ENCODE measurements at regions not wholly inside any gene's neighbourhood (a gene's known extent, or its start where the extent isn't known, plus 50 kb on each side); places are given as distances from the start of the nearest gene placed in this dataset.
A peak's percentile ranks its signal among the peaks of the same experiment; 100 is the strongest.
"Not testable (repeated sequence)": the region's sequence is repeated elsewhere in the genome, so short reads cannot be mapped to it uniquely, and the experiment has no call there.

DNA sequence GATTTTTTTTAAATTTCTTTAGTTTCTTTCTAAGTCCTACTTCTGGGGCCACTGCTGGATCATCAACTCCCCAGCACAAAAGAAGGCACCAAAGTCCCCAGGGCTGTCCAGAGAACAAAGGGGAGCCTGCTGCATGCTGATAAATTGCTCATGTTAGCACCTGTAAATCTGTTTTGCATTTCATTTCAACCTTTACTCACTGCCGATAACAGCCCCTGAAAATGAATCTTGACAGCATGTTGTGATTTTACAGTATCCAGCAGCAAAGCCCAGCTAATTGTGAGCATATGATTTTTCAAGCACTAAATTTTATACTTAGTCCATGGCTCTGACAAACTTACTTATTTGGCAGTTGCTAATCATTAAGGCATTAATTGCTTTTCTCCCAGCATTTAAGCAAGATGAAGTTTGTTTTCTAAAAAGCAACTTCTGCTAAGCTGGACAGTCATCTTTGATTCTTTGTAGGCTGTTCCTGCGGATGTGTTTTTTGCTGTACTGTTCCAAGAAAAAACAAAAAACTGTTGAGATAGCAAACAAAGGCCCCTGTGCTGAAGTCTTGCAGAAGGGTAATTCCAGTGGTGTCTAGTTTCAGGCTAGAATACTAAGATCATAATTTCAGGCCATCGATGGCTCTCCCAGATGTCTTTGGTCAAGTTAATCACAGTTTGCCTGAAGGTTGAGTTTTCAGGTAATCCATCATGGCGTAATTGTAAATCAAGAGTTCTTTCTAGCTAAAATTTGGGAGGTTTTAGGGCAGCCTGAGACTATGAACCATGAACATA is 73.1 kb upstream of the GAS1 start:
- H3K27me3 Mint-ChIP-seq: peaks cover 17% of the 10 kb centered on the region
- DNase-seq (no peak), ATAC-seq (no peak)
- intact Hi-C loops (cut with DNase I, micrococcal nuclease): no loop called here
- POLR2A ChIA-PET: interaction anchor here (0.7 kb wide), 1 partner anchor 61 kb away, joined by 10 read pairs; no protein-coding TSS in a partner anchor
- H3K4me1 Mint-ChIP-seq: no peaks in the 10 kb centered on the region
- H3K27ac Mint-ChIP-seq: no peak overlapping the region
- H3K36me3 Mint-ChIP-seq (ENCODE audit: low read depth): no peaks in the 10 kb centered on the region
- no peaks in the 10 kb centered on the region for H3K9me3 Mint-ChIP-seq (ENCODE audit: low read depth)
- H3K4me3 Mint-ChIP-seq: no peak overlapping the region
- CTCF ChIA-PET: no interaction called here

DNA sequence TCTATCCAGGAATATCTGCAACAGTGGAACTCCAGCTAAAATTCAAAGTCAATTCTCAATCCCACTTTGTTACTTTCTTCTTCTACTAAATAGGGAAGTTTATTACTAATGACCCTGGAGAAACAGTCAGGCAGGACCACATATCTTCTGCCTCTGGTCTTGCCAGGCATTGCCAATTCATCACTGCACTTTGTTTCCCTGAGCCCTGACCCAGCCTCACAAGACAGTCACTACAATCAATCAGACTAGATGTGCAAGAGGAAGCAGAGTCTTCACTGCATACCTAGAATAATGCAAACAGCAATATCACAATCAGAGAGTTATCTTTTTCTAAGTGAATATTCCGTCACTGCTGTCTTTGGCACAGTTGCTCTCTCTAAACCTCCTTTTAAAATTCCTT is 74.9 kb upstream of the GAS1 start:
- H3K27me3 Mint-ChIP-seq: peaks cover 21% of the 10 kb centered on the region

DNA sequence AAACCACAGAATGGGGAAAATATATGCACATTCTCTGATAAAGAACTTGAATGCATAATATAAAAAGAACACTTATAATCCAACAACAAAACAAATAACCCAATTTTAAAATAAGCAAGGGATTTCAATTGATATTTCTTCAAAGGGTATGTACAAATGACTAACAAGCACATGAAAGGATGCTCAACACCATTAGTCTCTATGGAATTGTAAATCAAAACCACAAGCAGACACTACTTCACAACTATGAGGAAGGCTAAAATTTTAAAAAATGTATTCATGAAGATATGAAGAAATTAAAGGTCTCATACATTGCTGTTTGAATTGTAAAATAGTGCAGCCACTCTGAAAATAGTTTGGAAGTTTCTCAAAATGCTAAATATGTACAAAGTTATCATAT is 78.9 kb upstream of the GAS1 start:
- Mint-ChIP-seq H3K27me3 (peaks cover 16% of the 10 kb centered on the region), H3K36me3 (ENCODE audit: low read depth) (no peaks in the 10 kb centered on the region), H3K4me1 (no peaks in the 10 kb centered on the region), H3K27ac (no peak overlapping the region), H3K9me3 (ENCODE audit: low read depth) (no peaks in the 10 kb centered on the region), H3K4me3 (no peak overlapping the region)
- no peak for DNase-seq
- ATAC-seq: no peak
- CTCF ChIA-PET: no interaction called here
- POLR2A ChIA-PET: no interaction called here
- intact Hi-C loops (cut with DNase I, micrococcal nuclease): no loop called here

More for the DNA sequence above, 74.9 kb upstream of the GAS1 start:
- Mint-ChIP-seq H3K9me3 (ENCODE audit: low read depth) (no peaks in the 10 kb centered on the region), H3K4me1 (no peaks in the 10 kb centered on the region), H3K4me3 (no peak overlapping the region), H3K27ac (no peak overlapping the region), H3K36me3 (ENCODE audit: low read depth) (no peaks in the 10 kb centered on the region)
- ChIA-PET POLR2A (no interaction called here), CTCF (no interaction called here)
- ATAC-seq (no peak), DNase-seq (no peak)
- intact Hi-C loops (cut with DNase I, micrococcal nuclease): no loop called here

DNA sequence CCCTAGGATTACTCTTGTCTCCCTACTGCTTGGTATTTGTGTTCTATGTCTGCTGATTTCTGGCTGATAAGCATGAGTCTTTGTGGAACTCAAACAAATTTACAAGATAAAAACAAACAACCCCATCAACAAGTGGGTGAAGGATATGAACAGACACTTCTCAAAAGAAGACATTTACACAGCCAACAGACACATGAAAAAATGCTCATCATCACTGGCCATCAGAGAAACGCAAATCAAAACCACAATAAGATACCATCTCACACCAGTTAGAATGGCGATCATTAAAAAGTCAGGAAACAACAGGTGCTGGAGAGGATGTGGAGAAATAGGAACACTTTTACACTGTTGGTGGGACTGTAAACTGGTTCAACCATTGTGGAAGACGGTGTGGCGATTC is 81.5 kb upstream of the GAS1 start:
- H3K4me1 Mint-ChIP-seq; H3K36me3 Mint-ChIP-seq (ENCODE audit: low read depth); intact Hi-C loops (cut with DNase I, micrococcal nuclease); POLR2A ChIA-PET; ATAC-seq; H3K9me3 Mint-ChIP-seq (ENCODE audit: low read depth); H3K27ac Mint-ChIP-seq; H3K4me3 Mint-ChIP-seq; CTCF ChIA-PET; DNase-seq: not testable (repeated sequence)
- H3K27me3 Mint-ChIP-seq: peaks cover 16% of the 10 kb centered on the region

DNA sequence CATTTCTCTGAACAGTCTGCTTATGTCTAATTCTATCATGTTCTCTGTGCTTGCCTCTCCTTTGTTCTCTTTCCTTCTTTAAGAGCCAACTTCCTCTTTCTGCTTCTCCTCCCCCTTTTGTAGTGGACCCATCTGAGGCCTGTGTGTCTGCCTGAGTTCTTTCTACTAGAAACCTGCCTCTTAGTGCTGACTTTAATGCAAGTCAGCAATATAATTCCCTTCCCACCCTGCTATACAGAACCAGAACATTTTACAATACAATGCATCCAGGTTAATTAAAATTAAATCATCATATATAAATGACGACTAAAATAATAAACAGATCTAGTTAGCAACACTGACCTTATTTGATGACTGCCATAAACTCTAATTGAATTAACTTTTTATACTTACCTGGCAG is 82.6 kb upstream of the GAS1 start:
- H3K9me3 Mint-ChIP-seq (ENCODE audit: low read depth): no peaks in the 10 kb centered on the region
- no peak overlapping the region for H3K4me3 Mint-ChIP-seq
- H3K36me3 Mint-ChIP-seq (ENCODE audit: low read depth): no peaks in the 10 kb centered on the region
- peaks cover 20% of the 10 kb centered on the region for H3K27me3 Mint-ChIP-seq
- no peaks in the 10 kb centered on the region for H3K4me1 Mint-ChIP-seq
- H3K27ac Mint-ChIP-seq: no peak overlapping the region
- intact Hi-C loops (cut with DNase I, micrococcal nuclease): no loop called here
- CTCF ChIA-PET: no interaction called here
- DNase-seq (no peak), ATAC-seq (no peak)
- POLR2A ChIA-PET: no interaction called here

DNA sequence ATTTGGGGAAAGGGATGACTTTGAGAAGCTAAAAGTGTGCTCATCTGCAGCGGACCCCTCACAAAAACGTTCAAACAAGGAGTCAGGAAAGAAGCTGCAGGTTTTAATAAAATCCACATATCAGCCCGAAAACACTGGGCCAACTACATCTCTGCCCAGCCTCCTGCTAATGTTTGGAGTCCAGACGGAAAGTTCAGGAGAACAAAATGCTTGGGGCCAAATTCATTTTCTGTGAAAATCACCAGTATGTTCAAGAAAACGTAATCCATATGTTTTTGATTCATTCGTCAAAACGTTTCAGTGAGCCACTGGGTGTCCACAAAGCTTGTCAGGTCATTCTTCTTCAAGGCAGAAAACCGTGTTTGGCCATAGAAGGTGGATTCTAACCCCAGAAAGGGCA is 87.5 kb upstream of the GAS1 start:
- H3K36me3 Mint-ChIP-seq (ENCODE audit: low read depth): no peaks in the 10 kb centered on the region
- POLR2A ChIA-PET: no interaction called here

DNA sequence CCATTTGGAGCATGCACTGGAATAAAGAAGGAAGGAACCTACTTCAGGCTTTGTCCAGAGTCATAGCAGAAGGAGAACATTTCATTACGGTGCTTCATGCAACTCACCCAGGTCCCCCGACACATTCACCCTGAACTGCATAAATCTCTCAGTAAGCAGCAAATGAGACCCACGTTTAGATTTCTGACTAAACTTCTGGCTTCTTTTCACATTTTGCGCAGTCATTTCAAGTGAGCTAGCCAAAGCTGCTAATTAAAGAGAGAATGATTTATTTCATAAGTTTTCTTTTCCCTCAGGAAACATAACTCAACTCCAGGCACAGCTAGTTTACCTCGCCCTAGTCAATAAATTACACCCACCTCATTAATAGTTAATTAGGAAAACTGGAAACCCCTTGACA is 88.6 kb upstream of the GAS1 start:
- POLR2A ChIA-PET: no interaction called here
- Mint-ChIP-seq H3K27me3 (peaks cover 14% of the 10 kb centered on the region), H3K9me3 (ENCODE audit: low read depth) (peaks cover 4% of the 10 kb centered on the region), H3K4me3 (no peak overlapping the region), H3K36me3 (ENCODE audit: low read depth) (no peaks in the 10 kb centered on the region), H3K4me1 (peaks cover 9% of the 10 kb centered on the region), H3K27ac (no peak overlapping the region)
- intact Hi-C loops (cut with DNase I, micrococcal nuclease): no loop called here
- no peak for DNase-seq
- ATAC-seq: no peak
- CTCF ChIA-PET: no interaction called here

More for the DNA sequence above, 87.5 kb upstream of the GAS1 start:
- H3K4me3 Mint-ChIP-seq: no peak overlapping the region
- H3K4me1 Mint-ChIP-seq: peaks cover 2% of the 10 kb centered on the region
- DNase-seq (no peak), ATAC-seq (no peak)
- intact Hi-C loops (cut with DNase I, micrococcal nuclease): no loop called here
- no peaks in the 10 kb centered on the region for H3K9me3 Mint-ChIP-seq (ENCODE audit: low read depth)
- CTCF ChIA-PET: no interaction called here
- H3K27me3 Mint-ChIP-seq: peaks cover 11% of the 10 kb centered on the region
- no peak overlapping the region for H3K27ac Mint-ChIP-seq

DNA sequence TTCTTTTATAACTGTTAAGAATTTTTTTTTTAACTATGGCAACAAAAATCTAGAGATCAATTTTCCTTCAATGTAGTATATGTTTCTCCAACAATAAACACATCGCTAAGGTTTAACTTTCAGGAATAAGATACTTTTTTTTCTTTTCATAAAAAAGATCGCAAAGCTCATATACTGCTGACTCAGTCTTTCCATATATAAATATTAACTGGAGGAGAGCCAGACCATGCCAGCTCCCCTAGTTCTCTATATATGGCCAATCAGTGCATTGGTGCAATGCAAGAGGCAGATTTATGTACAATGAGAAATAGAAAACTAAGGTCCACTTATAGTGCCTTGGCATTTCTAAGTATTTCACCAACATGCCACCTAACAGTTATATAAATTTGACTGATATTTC is 89.2 kb upstream of the GAS1 start:
- no peak for ATAC-seq
- intact Hi-C loops (cut with DNase I, micrococcal nuclease): no loop called here
- DNase-seq: no peak
- Mint-ChIP-seq H3K27ac (no peak overlapping the region), H3K9me3 (ENCODE audit: low read depth) (peaks cover 4% of the 10 kb centered on the region), H3K36me3 (ENCODE audit: low read depth) (no peaks in the 10 kb centered on the region), H3K4me3 (no peak overlapping the region), H3K27me3 (peaks cover 17% of the 10 kb centered on the region), H3K4me1 (peaks cover 9% of the 10 kb centered on the region)
- CTCF ChIA-PET: no interaction called here
- POLR2A ChIA-PET: no interaction called here

DNA sequence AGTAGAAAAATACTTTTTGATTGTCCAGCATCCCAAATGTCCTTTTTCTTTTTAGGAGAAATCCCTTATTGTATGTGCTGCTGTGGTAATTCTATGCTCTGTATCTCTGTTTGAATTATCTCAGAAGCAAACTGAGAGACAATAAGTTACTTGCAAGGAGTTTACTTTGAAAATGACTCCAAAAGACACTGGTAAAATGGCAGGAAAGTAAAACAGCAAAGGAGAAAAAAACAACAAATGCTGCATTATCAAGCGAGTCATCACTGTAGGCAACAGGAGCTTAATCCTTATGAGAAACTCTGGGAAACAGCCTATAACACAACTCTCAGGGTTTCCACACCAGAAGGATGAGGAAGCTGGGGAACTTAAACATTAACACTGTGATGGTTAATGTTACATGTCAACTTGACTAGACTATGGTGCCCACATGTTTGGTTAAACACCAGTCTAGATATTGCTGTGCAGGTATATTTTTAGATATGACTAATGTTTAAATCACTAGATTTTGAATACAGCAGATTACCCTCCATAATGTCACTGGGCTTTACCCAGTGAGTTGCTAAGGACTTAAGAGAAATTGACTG is 92.6 kb upstream of the GAS1 start:
- peaks cover 5% of the 10 kb centered on the region for H3K9me3 Mint-ChIP-seq (ENCODE audit: low read depth)
- POLR2A ChIA-PET: no interaction called here
- intact Hi-C loops (cut with DNase I, micrococcal nuclease): loop anchor here in 1 of 2 experiments (10.0 kb wide), 1 partner anchor 65 kb away; no protein-coding TSS in a partner anchor
- DNase-seq (no peak), ATAC-seq (peak; percentile 92)
- H3K4me3 Mint-ChIP-seq: no peak overlapping the region
- H3K27me3 Mint-ChIP-seq: peaks cover 10% of the 10 kb centered on the region
- CTCF ChIA-PET: interaction anchor here (0.7 to 1.1 kb wide), 2 partner anchors 13 to 107 kb away, joined by 3 read pairs; no protein-coding TSS in a partner anchor
- no peaks in the 10 kb centered on the region for H3K36me3 Mint-ChIP-seq (ENCODE audit: low read depth)
- no peak overlapping the region for H3K27ac Mint-ChIP-seq
- peaks cover 9% of the 10 kb centered on the region for H3K4me1 Mint-ChIP-seq

DNA sequence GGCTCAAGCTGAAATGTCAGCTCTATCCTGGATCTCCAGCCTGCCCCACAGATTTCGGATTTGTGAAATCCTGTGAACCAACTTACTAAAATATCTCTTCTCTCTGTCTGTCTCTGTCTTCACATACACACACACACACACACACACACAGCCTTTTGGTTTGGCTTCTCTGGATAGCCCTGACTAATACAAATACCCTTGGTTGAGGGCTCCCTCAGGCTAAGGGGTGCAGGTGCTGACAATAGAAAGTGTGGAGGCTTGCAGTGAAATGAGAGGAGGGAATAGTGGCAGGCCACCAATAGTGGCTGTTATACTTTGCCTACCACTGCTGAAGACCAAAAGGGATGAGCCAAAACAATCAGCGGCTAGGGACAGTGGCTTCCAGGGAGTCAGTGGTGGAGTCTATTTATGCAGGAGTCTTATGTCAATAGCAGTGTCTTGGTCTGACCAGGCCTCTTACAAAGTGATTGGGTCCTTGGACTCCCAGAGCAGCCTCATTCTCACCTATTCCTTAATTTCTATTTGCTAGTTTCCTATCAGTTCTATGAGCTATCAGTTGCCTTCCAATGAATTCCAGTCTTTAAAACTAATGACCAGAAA is 93.2 kb upstream of the GAS1 start:
- H3K9me3 Mint-ChIP-seq (ENCODE audit: low read depth): peaks cover 5% of the 10 kb centered on the region
- ChIA-PET CTCF (interaction anchor here (0.7 to 1.1 kb wide), 2 partner anchors 13 to 108 kb away, joined by 3 read pairs; no protein-coding TSS in a partner anchor), POLR2A (no interaction called here)
- no peak overlapping the region for H3K4me3 Mint-ChIP-seq
- DNase-seq (no peak), ATAC-seq (peak; percentile 53)
- intact Hi-C loops (cut with DNase I, micrococcal nuclease): loop anchor here in 1 of 2 experiments (10.0 kb wide), 1 partner anchor 64 kb away; no protein-coding TSS in a partner anchor
- peaks cover 9% of the 10 kb centered on the region for H3K4me1 Mint-ChIP-seq
- no peaks in the 10 kb centered on the region for H3K36me3 Mint-ChIP-seq (ENCODE audit: low read depth)
- peaks cover 10% of the 10 kb centered on the region for H3K27me3 Mint-ChIP-seq
- H3K27ac Mint-ChIP-seq: no peak overlapping the region

DNA sequence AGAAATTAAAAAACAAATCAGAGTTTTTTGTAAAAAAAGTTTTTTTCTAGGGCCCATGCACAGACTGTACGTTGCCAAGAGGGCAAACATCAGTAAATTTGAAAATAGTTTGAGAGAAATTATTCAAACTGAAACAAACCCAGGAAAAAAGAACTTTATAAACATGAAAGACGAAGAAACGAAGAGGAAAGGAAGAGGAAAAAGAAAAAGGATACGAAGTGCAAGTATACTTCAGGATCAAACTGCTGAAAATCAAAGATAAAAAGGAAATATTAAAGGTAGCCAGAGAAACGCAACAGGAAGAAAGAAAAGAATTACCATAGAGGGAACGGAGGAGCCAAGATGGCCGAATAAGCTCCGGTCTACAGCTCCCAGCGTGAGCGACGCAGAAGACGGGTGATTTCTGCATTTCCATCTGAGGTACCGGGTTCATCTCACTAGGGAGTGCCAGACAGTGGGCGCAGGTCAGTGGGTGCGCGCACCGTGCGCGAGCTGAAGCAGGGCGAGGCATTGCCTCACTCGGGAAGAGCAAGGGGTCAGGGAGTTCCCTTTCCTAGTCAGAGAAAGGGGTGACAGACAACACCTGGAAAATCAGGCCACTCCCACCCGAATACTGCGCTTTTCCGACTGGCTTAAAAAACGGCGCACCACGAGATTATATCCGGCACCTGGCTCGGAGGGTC is 94.4 kb upstream of the GAS1 start:
- H3K4me3 Mint-ChIP-seq; H3K36me3 Mint-ChIP-seq (ENCODE audit: low read depth); CTCF ChIA-PET; H3K27ac Mint-ChIP-seq; POLR2A ChIA-PET; H3K4me1 Mint-ChIP-seq; H3K9me3 Mint-ChIP-seq (ENCODE audit: low read depth); DNase-seq; ATAC-seq: not testable (repeated sequence)
- intact Hi-C loops (cut with DNase I, micrococcal nuclease): loop anchor here in 1 of 2 experiments (10.0 kb wide), 1 partner anchor 63 kb away; no protein-coding TSS in a partner anchor
- H3K27me3 Mint-ChIP-seq: peaks cover 10% of the 10 kb centered on the region

Data from activated CD4-positive, alpha-beta T cell treated with anti-CD3 and anti-CD28 coated beads for 36 hours (primary cell).